Glutamatergic neuron (in vitro differentiated cells): ENCODE measurements at regions not wholly inside any gene's neighbourhood (a gene's known extent, or its start where the extent isn't known, plus 50 kb on each side); places are given as distances from the start of the nearest gene placed in this dataset.

Experiments used
- DNase-seq: peaks from one replicate; pipeline ENCODE4 v3.0.0; 2022
- H3K27ac Mint-ChIP-seq: one replicate; pipeline ENCODE4 v1.8.0; 2020; ENCODE audit warnings: mild to moderate bottlenecking, mixed read lengths, inconsistent platforms; ENCODE audit not compliant: unreplicated experiment
- H3K27me3 Mint-ChIP-seq: one replicate; pipeline ENCODE4 v1.8.0; 2020; ENCODE audit warnings: mild to moderate bottlenecking, moderate library complexity, mixed read lengths, inconsistent platforms; ENCODE audit not compliant: unreplicated experiment
- H3K36me3 Mint-ChIP-seq: one replicate; pipeline ENCODE4 v1.8.0; 2020; ENCODE audit warnings: mild to moderate bottlenecking, mixed read lengths, inconsistent platforms; ENCODE audit not compliant: unreplicated experiment
- H3K4me1 Mint-ChIP-seq: one replicate; pipeline ENCODE4 v1.8.0; 2020; ENCODE audit warnings: mild to moderate bottlenecking, low read depth, mixed read lengths, inconsistent platforms; ENCODE audit not compliant: unreplicated experiment
- H3K4me3 Mint-ChIP-seq: one replicate; pipeline ENCODE4 v1.8.0; 2020; ENCODE audit warnings: mild to moderate bottlenecking, mixed read lengths, inconsistent platforms; ENCODE audit not compliant: unreplicated experiment
- H3K9me3 Mint-ChIP-seq: one replicate; pipeline ENCODE4 v1.8.0; 2020; ENCODE audit warnings: mild to moderate bottlenecking, moderate library complexity, mixed read lengths, inconsistent platforms; ENCODE audit not compliant: unreplicated experiment
- TF ChIP-seq, protein P1 (sequence below): fragments of 200-600 bp; sonication (generic); IDR thresholded peaks from one replicate; pipeline ENCODE4 v1.5.0; 2021; ENCODE audit not compliant: partially characterized antibody, unreplicated experiment

DNA sequence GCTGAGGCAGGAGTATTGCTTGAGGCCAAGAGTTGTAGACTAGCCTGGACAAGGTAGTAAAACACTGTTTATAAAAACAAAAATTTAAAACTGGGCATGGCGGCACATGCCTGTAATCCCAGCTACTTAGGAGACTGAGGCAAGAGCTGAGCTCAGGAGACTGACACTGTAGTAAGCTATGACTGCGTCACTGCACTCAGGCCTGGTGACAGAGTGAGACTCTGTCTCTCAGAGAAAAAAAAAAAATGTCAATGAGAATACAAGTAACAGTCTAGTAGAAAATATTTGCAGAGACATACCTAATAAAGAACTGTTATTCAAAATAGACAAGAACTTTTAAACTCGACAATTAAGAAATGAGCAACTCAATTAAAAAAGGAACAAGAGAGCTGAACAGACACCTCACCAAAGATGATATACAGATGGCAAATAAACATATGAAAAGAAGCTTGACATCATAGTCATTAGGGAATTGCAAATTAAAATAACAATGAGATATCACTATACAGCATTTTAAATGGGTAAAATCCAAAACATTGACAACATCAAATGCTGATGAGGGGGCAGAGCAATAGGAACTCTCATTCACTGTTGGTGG is 624.3 kb upstream of the ZEB2 start:
- no peak overlapping the region for H3K4me3 Mint-ChIP-seq
- peak overlapping the region; percentile 54 for H3K27ac Mint-ChIP-seq
- H3K36me3 Mint-ChIP-seq, result no peaks in the 10 kb centered on the region
- TF ChIP-seq, protein P1, sequence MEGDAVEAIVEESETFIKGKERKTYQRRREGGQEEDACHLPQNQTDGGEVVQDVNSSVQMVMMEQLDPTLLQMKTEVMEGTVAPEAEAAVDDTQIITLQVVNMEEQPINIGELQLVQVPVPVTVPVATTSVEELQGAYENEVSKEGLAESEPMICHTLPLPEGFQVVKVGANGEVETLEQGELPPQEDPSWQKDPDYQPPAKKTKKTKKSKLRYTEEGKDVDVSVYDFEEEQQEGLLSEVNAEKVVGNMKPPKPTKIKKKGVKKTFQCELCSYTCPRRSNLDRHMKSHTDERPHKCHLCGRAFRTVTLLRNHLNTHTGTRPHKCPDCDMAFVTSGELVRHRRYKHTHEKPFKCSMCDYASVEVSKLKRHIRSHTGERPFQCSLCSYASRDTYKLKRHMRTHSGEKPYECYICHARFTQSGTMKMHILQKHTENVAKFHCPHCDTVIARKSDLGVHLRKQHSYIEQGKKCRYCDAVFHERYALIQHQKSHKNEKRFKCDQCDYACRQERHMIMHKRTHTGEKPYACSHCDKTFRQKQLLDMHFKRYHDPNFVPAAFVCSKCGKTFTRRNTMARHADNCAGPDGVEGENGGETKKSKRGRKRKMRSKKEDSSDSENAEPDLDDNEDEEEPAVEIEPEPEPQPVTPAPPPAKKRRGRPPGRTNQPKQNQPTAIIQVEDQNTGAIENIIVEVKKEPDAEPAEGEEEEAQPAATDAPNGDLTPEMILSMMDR, result no peak
- peaks cover 7% of the 10 kb centered on the region for H3K4me1 Mint-ChIP-seq
- no peaks in the 10 kb centered on the region for H3K27me3 Mint-ChIP-seq
- no peaks in the 10 kb centered on the region for H3K9me3 Mint-ChIP-seq
- DNase-seq, result no peak

DNA sequence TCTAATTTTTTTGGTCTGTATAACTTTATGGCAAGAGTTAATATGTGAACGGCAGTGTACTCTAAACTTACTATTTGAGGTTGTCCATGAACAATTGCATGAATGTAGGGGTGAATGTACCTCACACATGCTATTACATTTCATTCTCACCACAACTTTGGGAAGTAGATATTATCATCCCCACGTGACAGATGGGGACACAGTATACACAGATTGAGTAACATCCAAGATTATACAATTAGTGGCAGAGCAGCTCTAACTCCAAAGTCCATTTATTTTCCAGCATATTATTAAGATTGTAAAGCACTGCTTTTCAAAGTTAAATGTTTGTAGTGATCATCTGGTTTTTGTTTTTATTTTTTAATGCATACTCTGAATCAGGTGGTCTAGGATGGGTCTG is 622.1 kb upstream of the ZEB2 start:
- Mint-ChIP-seq H3K27me3 (no peaks in the 10 kb centered on the region), H3K4me3 (no peak overlapping the region), H3K36me3 (no peaks in the 10 kb centered on the region), H3K4me1 (peaks cover 7% of the 10 kb centered on the region), H3K27ac (peak overlapping the region; percentile 9), H3K9me3 (no peaks in the 10 kb centered on the region)
- TF ChIP-seq, protein P1, result no peak
- DNase-seq, result no peak

DNA sequence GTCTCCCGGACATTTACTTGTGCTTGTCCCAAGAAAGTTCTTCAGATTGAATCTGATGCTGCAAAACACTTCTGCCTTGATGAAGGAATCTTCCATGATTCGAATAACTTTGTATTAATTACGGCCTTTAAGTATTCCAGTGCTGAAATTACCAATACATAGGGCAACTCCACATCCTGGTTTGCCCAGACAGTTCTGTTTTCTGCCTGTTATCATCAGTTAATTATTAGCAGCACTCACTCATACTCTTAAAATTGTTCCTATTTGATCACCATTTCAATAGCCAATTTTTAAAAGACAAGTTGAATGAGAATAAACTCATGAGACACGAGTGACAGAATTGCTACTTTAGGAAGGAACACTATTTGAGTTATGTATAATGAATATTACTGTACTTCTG is 620.7 kb upstream of the ZEB2 start:
- H3K4me1 Mint-ChIP-seq, result peaks cover 7% of the 10 kb centered on the region
- no peak for DNase-seq
- H3K4me3 Mint-ChIP-seq, result no peak overlapping the region
- H3K27me3 Mint-ChIP-seq, result no peaks in the 10 kb centered on the region
- peaks cover 4% of the 10 kb centered on the region for H3K36me3 Mint-ChIP-seq
- no peaks in the 10 kb centered on the region for H3K9me3 Mint-ChIP-seq
- H3K27ac Mint-ChIP-seq, result no peak overlapping the region
- TF ChIP-seq, protein P1, result no peak

DNA sequence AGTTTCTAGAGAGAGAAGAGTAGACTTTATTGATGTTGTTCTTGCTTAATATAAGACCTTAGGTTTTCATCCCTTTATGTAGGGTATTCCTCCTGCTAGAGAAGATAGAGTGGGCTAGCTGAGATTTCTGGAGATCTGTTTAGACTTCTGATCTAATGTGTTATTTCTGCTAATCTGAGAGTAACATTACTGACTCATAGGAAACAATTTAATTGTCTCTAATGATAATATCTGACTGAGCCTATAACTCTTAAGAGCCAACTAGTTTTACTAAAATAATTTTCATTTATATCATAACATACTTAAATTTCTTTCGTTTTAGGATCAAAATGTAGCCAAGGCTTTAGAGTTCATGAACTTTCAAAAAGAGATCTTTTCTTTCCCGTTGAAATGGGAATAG is 618.7 kb upstream of the ZEB2 start:
- Mint-ChIP-seq H3K4me3 (no peak overlapping the region), H3K4me1 (peaks cover 7% of the 10 kb centered on the region), H3K27ac (no peak overlapping the region), H3K27me3 (no peaks in the 10 kb centered on the region), H3K9me3 (no peaks in the 10 kb centered on the region), H3K36me3 (peaks cover 4% of the 10 kb centered on the region)
- TF ChIP-seq, protein P1, result no peak
- DNase-seq, result no peak

DNA sequence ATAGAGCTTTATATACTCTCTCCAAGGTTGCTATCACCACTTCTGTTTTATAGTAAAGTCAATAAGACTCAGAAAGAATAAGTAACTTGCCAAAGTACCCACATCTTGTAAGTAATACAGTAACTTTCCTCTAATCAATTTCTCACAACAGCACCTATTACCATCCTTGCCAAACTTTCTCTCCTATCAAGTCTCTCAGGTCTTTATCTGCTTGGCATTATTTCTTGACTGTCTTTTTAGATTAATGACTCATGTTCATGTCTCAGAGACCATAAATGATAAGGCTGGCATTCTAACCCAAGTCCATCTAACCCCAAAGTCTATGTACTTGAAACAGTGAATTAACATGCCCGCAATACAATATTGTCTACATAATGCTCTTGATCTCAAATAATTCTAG is 618.0 kb upstream of the ZEB2 start:
- no peaks in the 10 kb centered on the region for H3K9me3 Mint-ChIP-seq
- TF ChIP-seq, protein P1, result no peak
- no peak for DNase-seq
- no peak overlapping the region for H3K27ac Mint-ChIP-seq
- H3K36me3 Mint-ChIP-seq, result peaks cover 4% of the 10 kb centered on the region
- H3K27me3 Mint-ChIP-seq, result no peaks in the 10 kb centered on the region
- peaks cover 7% of the 10 kb centered on the region for H3K4me1 Mint-ChIP-seq
- H3K4me3 Mint-ChIP-seq, result no peak overlapping the region
